ENCODE measurements at regions not wholly inside any gene's neighbourhood (a gene's known extent, or its start where the extent isn't known, plus 50 kb on each side); places are given as distances from the start of the nearest gene placed in this dataset.

DNA sequence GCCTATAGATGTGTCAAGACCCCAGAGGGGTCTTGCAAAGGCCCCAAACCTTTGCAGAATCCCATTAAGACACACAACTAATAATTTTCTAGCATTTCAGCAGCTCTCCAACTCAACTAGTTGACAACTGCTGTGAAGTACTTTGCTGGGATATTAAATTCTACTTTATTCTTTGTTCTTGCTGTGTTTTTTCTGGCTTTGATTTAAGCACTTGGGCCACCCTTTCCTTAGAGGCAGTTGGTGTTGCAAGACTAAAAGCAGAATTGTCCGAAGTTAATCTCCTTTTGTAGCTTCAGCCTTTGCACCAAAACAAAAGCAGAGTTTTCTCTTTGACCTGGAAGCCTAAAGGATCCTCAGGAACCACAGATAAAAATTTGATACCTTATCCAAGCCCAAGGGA, 353.1 kb upstream of the CLNK start:
- Histone ChIP-seq H3K36me3 (no peaks in the 10 kb centered on the region), H3K27ac (replicated peaks) (no peak overlapping the region), H3K27me3 (ENCODE audit: low read depth) (no peaks in the 10 kb centered on the region), H3K4me1 (no peaks in the 10 kb centered on the region), H3K4me3 (no peak overlapping the region), H3K9me3 (replicated peaks) (no peaks in the 10 kb centered on the region)
- intact Hi-C loops (cut with micrococcal nuclease) = no loop called here
- TF ChIP-seq, protein P1, sequence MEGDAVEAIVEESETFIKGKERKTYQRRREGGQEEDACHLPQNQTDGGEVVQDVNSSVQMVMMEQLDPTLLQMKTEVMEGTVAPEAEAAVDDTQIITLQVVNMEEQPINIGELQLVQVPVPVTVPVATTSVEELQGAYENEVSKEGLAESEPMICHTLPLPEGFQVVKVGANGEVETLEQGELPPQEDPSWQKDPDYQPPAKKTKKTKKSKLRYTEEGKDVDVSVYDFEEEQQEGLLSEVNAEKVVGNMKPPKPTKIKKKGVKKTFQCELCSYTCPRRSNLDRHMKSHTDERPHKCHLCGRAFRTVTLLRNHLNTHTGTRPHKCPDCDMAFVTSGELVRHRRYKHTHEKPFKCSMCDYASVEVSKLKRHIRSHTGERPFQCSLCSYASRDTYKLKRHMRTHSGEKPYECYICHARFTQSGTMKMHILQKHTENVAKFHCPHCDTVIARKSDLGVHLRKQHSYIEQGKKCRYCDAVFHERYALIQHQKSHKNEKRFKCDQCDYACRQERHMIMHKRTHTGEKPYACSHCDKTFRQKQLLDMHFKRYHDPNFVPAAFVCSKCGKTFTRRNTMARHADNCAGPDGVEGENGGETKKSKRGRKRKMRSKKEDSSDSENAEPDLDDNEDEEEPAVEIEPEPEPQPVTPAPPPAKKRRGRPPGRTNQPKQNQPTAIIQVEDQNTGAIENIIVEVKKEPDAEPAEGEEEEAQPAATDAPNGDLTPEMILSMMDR (IDR thresholded peaks at IDR 0.05; ENCODE audit: borderline replicate concordance) = no peak
- DNase-seq = no peak

DNA sequence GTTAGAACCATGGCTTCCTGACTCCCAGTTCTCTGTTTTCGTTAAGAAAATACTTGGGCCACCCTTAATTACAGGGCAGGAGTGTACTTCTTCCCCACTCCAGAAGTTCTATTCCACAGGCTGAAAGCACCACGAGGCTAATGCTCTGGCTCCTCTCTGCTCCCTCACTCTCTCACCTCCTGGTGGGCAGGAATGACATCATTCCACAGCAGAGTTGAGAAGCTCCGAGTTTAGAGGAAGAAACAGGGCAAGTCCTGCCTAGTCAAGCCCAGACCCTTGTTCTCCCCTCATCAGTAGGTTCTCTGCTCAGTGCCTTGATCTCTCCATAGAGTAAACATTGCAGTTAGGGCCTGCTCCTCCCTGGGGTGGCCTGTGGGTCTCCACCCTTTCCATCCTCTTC, 343.8 kb upstream of the CLNK start:
- Histone ChIP-seq H3K9me3 (replicated peaks) (no peaks in the 10 kb centered on the region), H3K4me1 (no peaks in the 10 kb centered on the region), H3K27ac (replicated peaks) (no peak overlapping the region), H3K4me3 (no peak overlapping the region), H3K27me3 (ENCODE audit: low read depth) (no peaks in the 10 kb centered on the region), H3K36me3 (no peaks in the 10 kb centered on the region)
- TF ChIP-seq, protein P1 (IDR thresholded peaks at IDR 0.05; ENCODE audit: borderline replicate concordance) = no peak
- intact Hi-C loops (cut with micrococcal nuclease) = loop anchor here (10.0 kb wide), 1 partner anchor 716 kb away; no protein-coding TSS in a partner anchor
- no peak for DNase-seq

DNA sequence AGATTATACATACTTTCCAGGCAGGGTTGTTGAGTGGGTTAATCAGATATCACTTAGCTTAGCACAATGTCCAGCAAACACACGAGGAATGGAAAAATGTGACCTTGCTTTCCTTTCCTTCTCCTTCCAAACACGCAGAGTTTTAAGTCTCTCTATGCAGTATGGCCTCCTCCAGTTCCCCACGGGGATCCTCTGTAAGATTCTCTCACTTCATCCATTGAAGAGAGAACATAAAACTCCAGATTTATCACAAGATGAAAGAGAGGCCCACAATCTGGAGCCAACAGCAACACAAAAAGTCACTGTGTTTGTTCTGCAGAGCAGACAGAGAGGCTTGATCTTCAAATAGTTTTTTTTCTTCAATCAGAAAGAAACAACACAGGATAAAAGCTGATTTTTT, 336.8 kb upstream of the CLNK start:
- intact Hi-C loops (cut with micrococcal nuclease) = loop anchor here (10.0 kb wide), 1 partner anchor 723 kb away; no protein-coding TSS in a partner anchor
- TF ChIP-seq, protein P1 (IDR thresholded peaks at IDR 0.05; ENCODE audit: borderline replicate concordance) = no peak

DNA sequence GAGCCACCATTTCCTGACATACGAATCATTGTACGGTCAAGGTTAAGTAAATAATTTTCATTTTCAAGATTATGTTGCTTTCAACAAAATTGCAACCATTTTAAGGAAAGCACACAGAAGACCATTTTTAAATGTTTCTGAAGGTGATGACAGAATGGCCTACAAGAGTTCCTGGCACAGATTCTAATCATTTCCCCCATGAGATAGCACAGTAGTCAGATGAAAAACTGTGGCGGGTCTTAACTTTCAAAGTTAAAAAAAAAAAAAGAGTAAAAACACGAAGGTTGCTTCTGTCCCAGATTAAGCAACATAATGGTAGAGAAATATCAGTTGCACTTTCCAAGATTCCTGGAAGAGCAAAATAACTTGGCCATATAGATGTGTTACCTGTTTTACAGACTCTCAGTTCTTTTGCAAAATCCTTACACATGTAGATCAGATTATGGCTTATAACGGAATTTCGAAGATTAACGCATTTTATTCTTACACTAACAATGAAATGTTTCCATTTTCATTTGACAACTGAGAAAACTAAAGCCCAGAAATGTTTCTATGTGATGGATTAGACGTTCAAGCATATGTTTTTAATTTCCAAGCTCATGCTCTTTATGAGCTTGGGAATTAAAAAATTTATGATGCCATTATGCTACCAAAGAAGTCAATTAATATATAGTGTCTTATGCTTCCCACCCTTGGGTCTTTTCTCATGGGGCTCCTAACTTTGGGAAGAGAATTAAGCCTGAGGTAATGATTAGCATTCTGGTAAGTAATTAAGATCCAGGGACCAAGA, 335.1 kb upstream of the CLNK start:
- intact Hi-C loops (cut with micrococcal nuclease) = loop anchor here (10.0 kb wide), 1 partner anchor 725 kb away; no protein-coding TSS in a partner anchor
- H3K9me3 ChIP-seq (replicated peaks) = no peaks in the 10 kb centered on the region
- H3K36me3 ChIP-seq = no peaks in the 10 kb centered on the region
- no peak overlapping the region for H3K4me3 ChIP-seq
- no peak for DNase-seq
- H3K27me3 ChIP-seq (ENCODE audit: low read depth) = peaks cover 11% of the 10 kb centered on the region
- TF ChIP-seq, protein P1 (IDR thresholded peaks at IDR 0.05; ENCODE audit: borderline replicate concordance) = no peak
- no peaks in the 10 kb centered on the region for H3K4me1 ChIP-seq
- H3K27ac ChIP-seq (replicated peaks) = no peak overlapping the region

More for the DNA sequence above, 336.8 kb upstream of the CLNK start:
- H3K9me3 ChIP-seq (replicated peaks) = no peaks in the 10 kb centered on the region
- DNase-seq = no peak
- H3K4me3 ChIP-seq = no peak overlapping the region
- peaks cover 11% of the 10 kb centered on the region for H3K27me3 ChIP-seq (ENCODE audit: low read depth)
- no peaks in the 10 kb centered on the region for H3K36me3 ChIP-seq
- H3K4me1 ChIP-seq = no peaks in the 10 kb centered on the region
- H3K27ac ChIP-seq (replicated peaks) = no peak overlapping the region

DNA sequence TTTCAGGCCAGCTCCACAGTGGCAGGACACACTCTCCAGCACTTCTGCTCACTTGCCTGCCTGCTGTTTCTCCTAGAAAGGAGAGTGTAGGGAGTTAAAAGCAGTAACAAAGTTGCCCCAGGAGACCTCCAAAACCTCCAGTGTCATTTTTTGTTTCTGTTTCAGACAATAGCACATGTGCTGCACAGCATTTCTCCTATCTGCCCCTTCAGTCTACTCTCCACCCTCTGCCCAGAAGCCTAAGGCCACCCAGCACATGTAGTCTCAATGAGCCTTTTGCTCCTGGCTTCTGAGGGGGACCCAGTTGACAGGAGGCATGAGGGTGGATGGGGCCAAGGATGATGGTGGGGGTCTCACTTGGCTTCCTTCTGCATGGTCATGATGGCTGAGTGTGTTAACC, 329.6 kb upstream of the CLNK start:
- peaks cover 1% of the 10 kb centered on the region for H3K9me3 ChIP-seq (replicated peaks)
- H3K36me3 ChIP-seq = no peaks in the 10 kb centered on the region
- intact Hi-C loops (cut with micrococcal nuclease) = no loop called here
- H3K4me1 ChIP-seq = no peaks in the 10 kb centered on the region
- H3K27me3 ChIP-seq (ENCODE audit: low read depth) = peaks cover 4% of the 10 kb centered on the region
- no peak overlapping the region for H3K4me3 ChIP-seq
- TF ChIP-seq, protein P1 (IDR thresholded peaks at IDR 0.05; ENCODE audit: borderline replicate concordance) = no peak
- DNase-seq = no peak
- H3K27ac ChIP-seq (replicated peaks) = no peak overlapping the region
